Thyroid gland (tissue), 4 donors: ENCODE measurements at regions not wholly inside any gene's neighbourhood (a gene's known extent, or its start where the extent isn't known, plus 50 kb on each side); places are given as distances from the start of the nearest gene placed in this dataset.

Experiments used
- DNase-seq, 2 donors: peaks; one replicate each; pipeline ENCODE4 v3.0.0-alpha.2; 2019
- H3K27ac ChIP-seq, 3 donors: fragments of 200-600 bp; sonication (generic); 1 replicate in 2 of 3; 2 replicates in 1 of 3; pipeline ENCODE4 v1.5.1; 2016 to 2019; ENCODE audit warnings: mild to moderate bottlenecking in 1 of 3, moderate library complexity in 1 of 3
- H3K27me3 ChIP-seq: fragments of 200-600 bp; sonication (generic); one replicate; pipeline ENCODE4 v1.5.1; 2019
- H3K36me3 ChIP-seq, 2 donors: fragments of 200-600 bp; sonication (generic); one replicate each; pipeline ENCODE4 v1.5.1; 2016 to 2019
- H3K4me1 ChIP-seq, 2 donors: fragments of 200-600 bp; sonication (generic); one replicate each; pipeline ENCODE4 v1.5.1; 2017 to 2019
- H3K4me3 ChIP-seq, 3 donors: fragments of 200-600 bp; sonication (generic); replicated peaks in 1 of 3; 1 replicate in 2 of 3; 2 replicates in 1 of 3; pipeline ENCODE4 v1.5.1; 2016; ENCODE audit warnings: mild to moderate bottlenecking in 1 of 3
- H3K9me3 ChIP-seq: fragments of 200-600 bp; sonication (generic); one replicate; pipeline ENCODE4 v1.5.1; 2017
- CTCF ChIP-seq, 6 experiments: fragments of 200-600 bp in 3 of 6; fragments of 450-650 bp in 3 of 6; sonication (generic) in 3 of 6; IDR thresholded peaks; one replicate each; pipeline ENCODE4 v1.5.1; 2016 to 2019; ENCODE audit warnings: antibody characterized with exemption in 6 of 6, mild to moderate bottlenecking in 2 of 6, inconsistent platforms in 1 of 6, moderate library complexity in 1 of 6
- POLR2A ChIP-seq, 2 donors: fragments of 450-650 bp; IDR thresholded peaks; one replicate each; pipeline ENCODE4 v1.6.1; 2017; ENCODE audit warnings: antibody characterized with exemption in 2 of 2, mild to moderate bottlenecking in 2 of 2, moderate library complexity in 1 of 2
- WGBS, 2 donors: methylation state at CpG; one replicate each; pipeline ENCODE4 v1.1.5; 2017; 5-methylcytosine and 5-hydroxymethylcytosine counted together
- intact Hi-C: fragments of 100-400 bp; cut with DNase I; formaldehyde crosslinking; loops from one replicate; pipeline ENCODE4 v1.15.1; 2023

GRCh38 chr16:6363396-6363795, 969.2 kb upstream of the RBFOX1 start:
- Histone ChIP-seq H3K36me3 (no peaks in the 10 kb centered on the region), H3K9me3 (no peaks in the 10 kb centered on the region), H3K27me3 (no peaks in the 10 kb centered on the region), H3K27ac (no peak overlapping the region), H3K4me3 (no peak overlapping the region), H3K4me1 (no peaks in the 10 kb centered on the region)
- WGBS, 2 donors = 86 to 89% methylated on average over 11 of the region's 11 CpGs
- TF ChIP-seq POLR2A (IDR thresholded peaks at IDR 0.05) (no peak), CTCF (IDR thresholded peaks at IDR 0.05) (no peak)
- intact Hi-C loops = no loop called here
- no peak for DNase-seq

- no peak for TF ChIP-seq CTCF (IDR thresholded peaks at IDR 0.05)
- TF ChIP-seq POLR2A (IDR thresholded peaks at IDR 0.05) = no peak
- intact Hi-C loops = no loop called here
- no peaks in the 10 kb centered on the region for H3K36me3 ChIP-seq
- no peak overlapping the region for H3K27ac ChIP-seq
- no peak for DNase-seq
- H3K27me3 ChIP-seq = no peaks in the 10 kb centered on the region
- H3K4me1 ChIP-seq = no peaks in the 10 kb centered on the region
- no peak overlapping the region for H3K4me3 ChIP-seq
- WGBS, 2 donors = 76 to 83% methylated on average over 5 of the region's 5 CpGs
- H3K9me3 ChIP-seq = no peaks in the 10 kb centered on the region
These were observed 970.3 kb upstream of the RBFOX1 start for GRCh38 chr16:6362321-6362720.

GRCh38 chr16:6360641-6361040, 972.0 kb upstream of the RBFOX1 start:
- no peak overlapping the region for H3K4me3 ChIP-seq
- intact Hi-C loops = no loop called here
- H3K27ac ChIP-seq = no peak overlapping the region
- no peak for DNase-seq
- TF ChIP-seq CTCF (IDR thresholded peaks at IDR 0.05) (no peak), POLR2A (IDR thresholded peaks at IDR 0.05) (no peak)
- H3K36me3 ChIP-seq = no peaks in the 10 kb centered on the region
- WGBS, 2 donors = 85 to 91% methylated on average over 7 of the region's 7 CpGs
- H3K4me1 ChIP-seq = no peaks in the 10 kb centered on the region
- no peaks in the 10 kb centered on the region for H3K27me3 ChIP-seq
- H3K9me3 ChIP-seq = no peaks in the 10 kb centered on the region

GRCh38 chr16:6356911-6357310, 975.7 kb upstream of the RBFOX1 start:
- no peaks in the 10 kb centered on the region for H3K4me1 ChIP-seq
- H3K9me3 ChIP-seq = no peaks in the 10 kb centered on the region
- 27 to 38% methylated on average over 7 of the region's 7 CpGs for WGBS, 2 donors
- intact Hi-C loops = no loop called here
- no peak overlapping the region for H3K27ac ChIP-seq
- H3K4me3 ChIP-seq = no peak overlapping the region
- TF ChIP-seq POLR2A (IDR thresholded peaks at IDR 0.05) = no peak
- TF ChIP-seq CTCF (IDR thresholded peaks at IDR 0.05) = no peak
- no peaks in the 10 kb centered on the region for H3K36me3 ChIP-seq
- H3K27me3 ChIP-seq = no peaks in the 10 kb centered on the region
- no peak for DNase-seq

GRCh38 chr16:6349725-6350124, 982.9 kb upstream of the RBFOX1 start:
- no peak overlapping the region for H3K4me3 ChIP-seq
- no peaks in the 10 kb centered on the region for H3K4me1 ChIP-seq
- TF ChIP-seq POLR2A (IDR thresholded peaks at IDR 0.05) (no peak), CTCF (IDR thresholded peaks at IDR 0.05) (no peak)
- WGBS, 2 donors = 63 to 65% methylated on average over 4 of the region's 4 CpGs
- no peak overlapping the region for H3K27ac ChIP-seq
- intact Hi-C loops = no loop called here
- H3K9me3 ChIP-seq = no peaks in the 10 kb centered on the region
- H3K27me3 ChIP-seq = no peaks in the 10 kb centered on the region
- DNase-seq = no peak
- H3K36me3 ChIP-seq = no peaks in the 10 kb centered on the region
